ENCODE measurements at regions not wholly inside any gene's neighbourhood (a gene's known extent, or its start where the extent isn't known, plus 50 kb on each side); places are given as distances from the start of the nearest gene placed in this dataset.

DNA sequence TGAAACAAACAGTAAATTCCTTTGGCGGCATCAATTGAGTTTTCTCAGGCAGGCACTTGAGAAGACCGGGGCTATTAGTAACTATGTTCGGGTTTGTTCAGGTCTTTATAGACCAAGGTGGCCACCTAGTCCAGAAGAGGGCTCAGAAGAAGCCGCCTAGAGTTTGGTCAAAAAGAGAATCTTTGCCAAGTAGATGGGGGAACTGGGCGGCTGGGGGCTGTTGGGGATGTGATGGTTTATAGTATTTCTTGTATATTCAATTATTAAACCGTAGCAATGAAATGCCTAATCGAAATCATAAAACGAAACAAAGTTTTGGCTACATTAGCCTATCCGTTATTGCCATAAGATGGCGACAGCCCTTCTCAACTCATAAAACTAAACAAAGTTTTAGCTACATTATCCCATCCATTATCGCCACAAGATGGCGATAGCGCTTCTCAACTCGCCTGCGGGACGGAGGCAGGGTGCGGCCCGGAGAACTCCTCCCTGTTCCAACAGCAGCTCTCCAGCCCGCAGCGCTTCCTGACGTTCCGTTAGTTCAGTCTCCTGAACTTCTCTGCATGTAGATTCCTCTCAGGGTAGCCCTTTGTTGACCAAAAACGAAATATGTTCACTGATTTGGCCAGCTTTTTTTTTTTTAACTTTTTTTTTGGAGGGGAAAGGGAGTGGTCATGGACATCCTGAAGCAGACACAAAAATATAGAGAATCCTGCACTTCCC lies 120.5 kb upstream of the PRSS16 start:
- TF ChIP-seq FOXP2 (optimal IDR thresholded peaks at IDR 0.05; ENCODE audit: borderline replicate concordance, extremely low read depth, extremely low read length, insufficient read depth): no peak
- no peak for TF ChIP-seq POLR2AphosphoS5 (IDR thresholded peaks at IDR 0.05; ENCODE audit: low read depth, low read length)
- TF ChIP-seq SIN3A (IDR thresholded peaks at IDR 0.05; ENCODE audit: borderline replicate concordance, insufficient read depth, low read length): no peak
- TF ChIP-seq, protein P1, sequence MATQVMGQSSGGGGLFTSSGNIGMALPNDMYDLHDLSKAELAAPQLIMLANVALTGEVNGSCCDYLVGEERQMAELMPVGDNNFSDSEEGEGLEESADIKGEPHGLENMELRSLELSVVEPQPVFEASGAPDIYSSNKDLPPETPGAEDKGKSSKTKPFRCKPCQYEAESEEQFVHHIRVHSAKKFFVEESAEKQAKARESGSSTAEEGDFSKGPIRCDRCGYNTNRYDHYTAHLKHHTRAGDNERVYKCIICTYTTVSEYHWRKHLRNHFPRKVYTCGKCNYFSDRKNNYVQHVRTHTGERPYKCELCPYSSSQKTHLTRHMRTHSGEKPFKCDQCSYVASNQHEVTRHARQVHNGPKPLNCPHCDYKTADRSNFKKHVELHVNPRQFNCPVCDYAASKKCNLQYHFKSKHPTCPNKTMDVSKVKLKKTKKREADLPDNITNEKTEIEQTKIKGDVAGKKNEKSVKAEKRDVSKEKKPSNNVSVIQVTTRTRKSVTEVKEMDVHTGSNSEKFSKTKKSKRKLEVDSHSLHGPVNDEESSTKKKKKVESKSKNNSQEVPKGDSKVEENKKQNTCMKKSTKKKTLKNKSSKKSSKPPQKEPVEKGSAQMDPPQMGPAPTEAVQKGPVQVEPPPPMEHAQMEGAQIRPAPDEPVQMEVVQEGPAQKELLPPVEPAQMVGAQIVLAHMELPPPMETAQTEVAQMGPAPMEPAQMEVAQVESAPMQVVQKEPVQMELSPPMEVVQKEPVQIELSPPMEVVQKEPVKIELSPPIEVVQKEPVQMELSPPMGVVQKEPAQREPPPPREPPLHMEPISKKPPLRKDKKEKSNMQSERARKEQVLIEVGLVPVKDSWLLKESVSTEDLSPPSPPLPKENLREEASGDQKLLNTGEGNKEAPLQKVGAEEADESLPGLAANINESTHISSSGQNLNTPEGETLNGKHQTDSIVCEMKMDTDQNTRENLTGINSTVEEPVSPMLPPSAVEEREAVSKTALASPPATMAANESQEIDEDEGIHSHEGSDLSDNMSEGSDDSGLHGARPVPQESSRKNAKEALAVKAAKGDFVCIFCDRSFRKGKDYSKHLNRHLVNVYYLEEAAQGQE (IDR thresholded peaks at IDR 0.05; ENCODE audit: insufficient read depth in 1 of 2, low read depth in 2 of 2, low read length in 2 of 2): no peak
- no peak for TF ChIP-seq TAF1 (IDR thresholded peaks at IDR 0.05; ENCODE audit: borderline replicate concordance, insufficient read depth, low read length)

DNA sequence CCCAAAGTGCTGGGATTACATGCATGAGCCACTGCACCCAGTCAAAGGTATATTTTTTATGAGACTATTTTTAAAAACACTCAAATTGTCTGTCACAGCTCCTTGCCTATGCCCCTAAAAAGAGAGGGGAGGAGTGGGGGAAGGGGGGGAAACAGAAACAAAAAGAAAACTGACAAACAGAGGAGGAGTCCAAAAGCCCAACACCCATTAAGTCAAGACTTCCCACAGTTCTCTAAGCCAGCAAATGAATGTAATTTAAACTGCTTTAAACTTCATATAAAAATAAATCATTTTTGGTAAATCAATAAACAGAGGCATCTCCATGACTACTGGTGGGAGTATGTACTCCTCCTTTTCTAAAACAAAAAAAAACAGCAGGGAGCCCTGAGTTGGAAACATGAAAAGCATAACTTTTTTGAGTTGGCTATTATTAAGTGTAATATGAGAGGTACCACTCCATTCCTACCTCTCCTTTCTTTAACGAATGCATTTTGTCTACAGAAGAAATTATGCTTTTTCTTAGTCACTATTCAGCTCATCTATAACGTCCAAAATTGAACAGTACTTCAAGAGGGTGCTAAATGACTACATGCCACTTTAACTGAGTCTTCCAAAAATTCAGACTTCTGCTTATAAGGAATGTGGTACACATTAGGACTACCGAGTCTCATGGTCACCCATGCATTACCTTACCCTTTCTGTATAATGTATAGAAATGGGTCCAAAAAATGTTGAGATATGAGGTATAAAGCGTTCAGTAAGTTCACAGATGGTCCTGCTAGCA lies 119.0 kb upstream of the PRSS16 start:
- no peak for TF ChIP-seq SIN3A (IDR thresholded peaks at IDR 0.05; ENCODE audit: borderline replicate concordance, insufficient read depth, low read length)
- TF ChIP-seq POLR2AphosphoS5 (IDR thresholded peaks at IDR 0.05; ENCODE audit: low read depth, low read length): no peak
- TF ChIP-seq FOXP2 (optimal IDR thresholded peaks at IDR 0.05; ENCODE audit: borderline replicate concordance, extremely low read depth, extremely low read length, insufficient read depth): no peak
- TF ChIP-seq, protein P1 (IDR thresholded peaks at IDR 0.05; ENCODE audit: insufficient read depth in 1 of 2, low read depth in 2 of 2, low read length in 2 of 2): no peak
- TF ChIP-seq TAF1 (IDR thresholded peaks at IDR 0.05; ENCODE audit: borderline replicate concordance, insufficient read depth, low read length): no peak

DNA sequence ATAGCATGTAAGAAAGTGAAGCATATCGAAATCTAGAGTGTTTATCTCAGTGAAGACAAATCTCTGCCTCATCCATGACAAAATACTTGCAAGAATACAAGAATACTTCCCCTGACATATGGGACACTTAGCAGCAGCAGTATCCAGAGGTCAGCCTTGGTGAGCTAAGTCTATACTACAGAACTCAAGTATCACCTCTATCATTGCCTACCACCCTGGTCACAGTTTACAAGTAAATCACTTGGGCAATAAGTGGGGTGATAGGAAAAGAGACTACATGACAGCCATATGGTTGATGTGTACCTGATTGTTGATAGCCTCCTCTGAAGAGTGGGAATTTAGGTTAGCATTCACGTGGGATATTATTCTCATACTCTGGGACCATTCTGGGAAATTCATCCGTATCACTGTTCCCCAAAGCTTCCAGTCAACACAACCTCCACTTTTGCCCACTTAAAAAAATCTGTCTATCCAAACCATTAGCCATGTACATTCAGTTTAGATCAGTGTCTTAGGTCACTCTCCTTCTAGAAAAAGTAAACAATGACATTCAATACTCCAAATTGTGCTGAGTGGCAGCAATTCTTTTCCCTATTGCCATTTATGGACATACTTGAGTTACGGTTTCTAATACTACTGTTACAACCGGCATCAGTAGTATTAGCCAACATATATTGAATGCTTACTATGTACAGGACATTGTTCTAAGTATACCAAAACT lies 118.2 kb upstream of the PRSS16 start:
- TF ChIP-seq FOXP2 (optimal IDR thresholded peaks at IDR 0.05; ENCODE audit: borderline replicate concordance, extremely low read depth, extremely low read length, insufficient read depth) (no peak), TAF1 (IDR thresholded peaks at IDR 0.05; ENCODE audit: borderline replicate concordance, insufficient read depth, low read length) (no peak), SIN3A (IDR thresholded peaks at IDR 0.05; ENCODE audit: borderline replicate concordance, insufficient read depth, low read length) (no peak), POLR2AphosphoS5 (IDR thresholded peaks at IDR 0.05; ENCODE audit: low read depth, low read length) (no peak)
- TF ChIP-seq, protein P1 (IDR thresholded peaks at IDR 0.05; ENCODE audit: insufficient read depth in 1 of 2, low read depth in 2 of 2, low read length in 2 of 2): no peak

DNA sequence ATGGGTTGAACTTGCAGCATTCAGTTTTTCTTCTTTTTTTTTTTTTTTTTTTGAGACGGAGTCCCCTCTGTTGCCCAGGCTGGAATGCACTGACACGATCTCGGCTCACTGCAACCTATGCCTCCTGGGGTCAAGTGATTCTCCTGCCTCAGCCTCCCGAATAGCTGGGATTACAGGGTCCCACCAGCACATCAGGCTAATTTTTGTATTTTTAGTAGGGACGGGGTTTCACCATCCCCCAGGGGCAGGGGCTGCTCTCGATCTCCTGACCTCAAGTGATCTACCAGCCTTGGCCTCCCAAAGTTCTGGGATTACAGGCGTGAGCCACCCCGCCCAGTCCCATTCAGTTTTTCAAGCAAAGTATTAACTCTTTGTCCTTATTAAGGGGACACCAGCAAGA lies 117.6 kb upstream of the PRSS16 start:
- TF ChIP-seq, protein P1 (IDR thresholded peaks at IDR 0.05; ENCODE audit: insufficient read depth in 1 of 2, low read depth in 2 of 2, low read length in 2 of 2): no peak
- TF ChIP-seq FOXP2 (optimal IDR thresholded peaks at IDR 0.05; ENCODE audit: borderline replicate concordance, extremely low read depth, extremely low read length, insufficient read depth) (no peak), TAF1 (IDR thresholded peaks at IDR 0.05; ENCODE audit: borderline replicate concordance, insufficient read depth, low read length) (no peak), SIN3A (IDR thresholded peaks at IDR 0.05; ENCODE audit: borderline replicate concordance, insufficient read depth, low read length) (no peak), POLR2AphosphoS5 (IDR thresholded peaks at IDR 0.05; ENCODE audit: low read depth, low read length) (no peak)
